GM12872 (cell line): ENCODE measurements at regions not wholly inside any gene's neighbourhood (a gene's known extent, or its start where the extent isn't known, plus 50 kb on each side); places are given as distances from the start of the nearest gene placed in this dataset.

ENCODE experiments used
- CTCF ChIP-seq: IDR thresholded peaks from 3 replicates; pipeline ENCODE4 v1.5.1; 2011; ENCODE audit warnings: low read depth, mild to moderate bottlenecking, low read length, moderate library complexity; ENCODE audit not compliant: insufficient read depth

- no peak for TF ChIP-seq CTCF
Observed at GRCh38 chr5:110167384-110167783, 477.7 kb downstream of the MAN2A1 start.

- TF ChIP-seq CTCF, result no peak
Observed at GRCh38 chr5:110169461-110169860, 479.7 kb downstream of the MAN2A1 start.

GRCh38 chr5:110177729-110178128 lies 488.0 kb downstream of the MAN2A1 start:
- no peak for TF ChIP-seq CTCF

GRCh38 chr5:110179321-110179720 lies 489.6 kb downstream of the MAN2A1 start:
- no peak for TF ChIP-seq CTCF

- no peak for TF ChIP-seq CTCF
Observed at GRCh38 chr5:110194191-110194590, 504.5 kb downstream of the MAN2A1 start.

- TF ChIP-seq CTCF, result no peak
Observed at GRCh38 chr5:110195288-110195687, 505.6 kb downstream of the MAN2A1 start.

- TF ChIP-seq CTCF, result no peak
Observed at GRCh38 chr5:110201791-110202190, 512.1 kb downstream of the MAN2A1 start.

- TF ChIP-seq CTCF, result no peak
Observed at GRCh38 chr5:110203661-110204060, 513.9 kb downstream of the MAN2A1 start.
